ENCODE measurements at regions not wholly inside any gene's neighbourhood (a gene's known extent, or its start where the extent isn't known, plus 50 kb on each side); places are given as distances from the start of the nearest gene placed in this dataset.
A peak's percentile ranks its signal among the peaks of the same experiment; 100 is the strongest.

- intact Hi-C loops (cut with DNase I; ENCODE audit: low total_unique reads) = no loop called here
Observed at GRCh38 chr16:85321509-85322271, 209.4 kb upstream of the CIBAR2 start.

GRCh38 chr16:85323230-85323960 is 211.1 kb upstream of the CIBAR2 start:
- intact Hi-C loops (cut with DNase I; ENCODE audit: low total_unique reads) = no loop called here
- no peak overlapping the region for H3K27ac ChIP-seq
- TF ChIP-seq POLR2A (IDR thresholded peaks at IDR 0.05) (no peak), CTCF (IDR thresholded peaks at IDR 0.05) (no peak)

More at GRCh38 chr16:85321509-85322271, 209.4 kb upstream of the CIBAR2 start:
- no peaks in the 10 kb centered on the region for H3K27me3 ChIP-seq
- peak overlapping the region; percentile 65 to 69 for H3K27ac ChIP-seq
- no peaks in the 10 kb centered on the region for H3K9me3 ChIP-seq
- H3K4me1 ChIP-seq = peaks cover 0 to 9% of the 10 kb centered on the region in 2 donors
- H3K4me3 ChIP-seq = no peak overlapping the region
- no peak for TF ChIP-seq POLR2A (IDR thresholded peaks at IDR 0.05)
- peak in 2 of 4 experiments; percentile 15 to 27 for TF ChIP-seq CTCF (IDR thresholded peaks at IDR 0.05)
- DNase-seq = peak; percentile 91 to 95
- no peaks in the 10 kb centered on the region for H3K36me3 ChIP-seq

GRCh38 chr16:85323961-85324253 is 211.6 kb upstream of the CIBAR2 start:
- Histone ChIP-seq H3K27ac (no peak overlapping the region), H3K27me3 (no peaks in the 10 kb centered on the region), H3K9me3 (no peaks in the 10 kb centered on the region), H3K36me3 (no peaks in the 10 kb centered on the region), H3K4me3 (no peak overlapping the region), H3K4me1 (peaks cover 0 to 13% of the 10 kb centered on the region in 2 donors)
- intact Hi-C loops (cut with DNase I; ENCODE audit: low total_unique reads) = no loop called here
- TF ChIP-seq POLR2A (IDR thresholded peaks at IDR 0.05) (no peak), CTCF (IDR thresholded peaks at IDR 0.05) (no peak)
- DNase-seq = no peak

More at GRCh38 chr16:85323230-85323960, 211.1 kb upstream of the CIBAR2 start:
- Histone ChIP-seq H3K4me3 (no peak overlapping the region), H3K36me3 (no peaks in the 10 kb centered on the region), H3K4me1 (peaks cover 0 to 13% of the 10 kb centered on the region in 2 donors), H3K27me3 (no peaks in the 10 kb centered on the region), H3K9me3 (no peaks in the 10 kb centered on the region)
- DNase-seq = no peak

- H3K36me3 ChIP-seq = no peaks in the 10 kb centered on the region
- H3K9me3 ChIP-seq = no peaks in the 10 kb centered on the region
- no peaks in the 10 kb centered on the region for H3K27me3 ChIP-seq
- no peak overlapping the region for H3K4me3 ChIP-seq
- intact Hi-C loops (cut with DNase I; ENCODE audit: low total_unique reads) = no loop called here
- H3K4me1 ChIP-seq = peaks cover 0 to 13% of the 10 kb centered on the region in 2 donors
- DNase-seq = no peak
- TF ChIP-seq CTCF (IDR thresholded peaks at IDR 0.05) (no peak), POLR2A (IDR thresholded peaks at IDR 0.05) (no peak)
- no peak overlapping the region for H3K27ac ChIP-seq
Observed at GRCh38 chr16:85324488-85324887, 212.2 kb upstream of the CIBAR2 start.

GRCh38 chr16:85326113-85326793 is 214.0 kb upstream of the CIBAR2 start:
- no peak for DNase-seq
- intact Hi-C loops (cut with DNase I; ENCODE audit: low total_unique reads) = no loop called here
- Histone ChIP-seq H3K36me3 (no peaks in the 10 kb centered on the region), H3K9me3 (no peaks in the 10 kb centered on the region), H3K4me1 (peaks cover 4 to 8% of the 10 kb centered on the region in 2 donors), H3K27ac (no peak overlapping the region), H3K27me3 (no peaks in the 10 kb centered on the region), H3K4me3 (no peak overlapping the region)
- TF ChIP-seq CTCF (IDR thresholded peaks at IDR 0.05) (no peak), POLR2A (IDR thresholded peaks at IDR 0.05) (no peak)

Measured in uterus (tissue), 3 donors.